ENCODE measurements at regions not wholly inside any gene's neighbourhood (a gene's known extent, or its start where the extent isn't known, plus 50 kb on each side); places are given as distances from the start of the nearest gene placed in this dataset.
A peak's percentile ranks its signal among the peaks of the same experiment; 100 is the strongest.

- peak; percentile 13 for DNase-seq (ENCODE audit: low spot score)
- peaks cover 6% of the 10 kb centered on the region for H3K27me3 Mint-ChIP-seq (ENCODE audit: unreplicated experiment)
- no peak for TF ChIP-seq CTCF (IDR thresholded peaks at IDR 0.05; ENCODE audit: unreplicated experiment)
- H3K36me3 Mint-ChIP-seq (ENCODE audit: low read depth, unreplicated experiment): peaks cover 9% of the 10 kb centered on the region
- peaks cover 3% of the 10 kb centered on the region for H3K9me3 Mint-ChIP-seq (ENCODE audit: unreplicated experiment)
- no peak overlapping the region for H3K4me3 Mint-ChIP-seq (ENCODE audit: unreplicated experiment)
- H3K4me1 Mint-ChIP-seq (ENCODE audit: unreplicated experiment): peaks cover 62% of the 10 kb centered on the region
- peak overlapping the region; percentile 91 for H3K27ac Mint-ChIP-seq (ENCODE audit: unreplicated experiment)
These were observed 101.6 kb downstream of the LBH start for GRCh38 chr2:30332791-30333453.

- H3K27ac Mint-ChIP-seq (ENCODE audit: unreplicated experiment): no peak overlapping the region
- no peak for DNase-seq (ENCODE audit: low spot score)
These were observed 103.5 kb downstream of the LBH start for GRCh38 chr2:30334762-30335363.

GRCh38 chr2:30336084-30336483 is 104.8 kb downstream of the LBH start:
- H3K36me3 Mint-ChIP-seq (ENCODE audit: low read depth, unreplicated experiment): peaks cover 6% of the 10 kb centered on the region
- peaks cover 61% of the 10 kb centered on the region for H3K4me1 Mint-ChIP-seq (ENCODE audit: unreplicated experiment)
- no peak for TF ChIP-seq CTCF (IDR thresholded peaks at IDR 0.05; ENCODE audit: unreplicated experiment)
- no peak overlapping the region for H3K27ac Mint-ChIP-seq (ENCODE audit: unreplicated experiment)
- H3K27me3 Mint-ChIP-seq (ENCODE audit: unreplicated experiment): peaks cover 5% of the 10 kb centered on the region
- H3K9me3 Mint-ChIP-seq (ENCODE audit: unreplicated experiment): no peaks in the 10 kb centered on the region
- no peak for DNase-seq (ENCODE audit: low spot score)
- H3K4me3 Mint-ChIP-seq (ENCODE audit: unreplicated experiment): no peak overlapping the region

More at GRCh38 chr2:30334762-30335363, 103.5 kb downstream of the LBH start:
- no peak for TF ChIP-seq CTCF (IDR thresholded peaks at IDR 0.05; ENCODE audit: unreplicated experiment)
- H3K27me3 Mint-ChIP-seq (ENCODE audit: unreplicated experiment): peaks cover 6% of the 10 kb centered on the region
- H3K4me1 Mint-ChIP-seq (ENCODE audit: unreplicated experiment): peaks cover 67% of the 10 kb centered on the region
- peaks cover 6% of the 10 kb centered on the region for H3K36me3 Mint-ChIP-seq (ENCODE audit: low read depth, unreplicated experiment)
- H3K9me3 Mint-ChIP-seq (ENCODE audit: unreplicated experiment): peaks cover 3% of the 10 kb centered on the region
- no peak overlapping the region for H3K4me3 Mint-ChIP-seq (ENCODE audit: unreplicated experiment)

- no peaks in the 10 kb centered on the region for H3K9me3 Mint-ChIP-seq (ENCODE audit: unreplicated experiment)
- H3K27ac Mint-ChIP-seq (ENCODE audit: unreplicated experiment): no peak overlapping the region
- no peaks in the 10 kb centered on the region for H3K36me3 Mint-ChIP-seq (ENCODE audit: low read depth, unreplicated experiment)
- TF ChIP-seq CTCF (IDR thresholded peaks at IDR 0.05; ENCODE audit: unreplicated experiment): no peak
- peaks cover 51% of the 10 kb centered on the region for H3K4me1 Mint-ChIP-seq (ENCODE audit: unreplicated experiment)
- DNase-seq (ENCODE audit: low spot score): no peak
- H3K27me3 Mint-ChIP-seq (ENCODE audit: unreplicated experiment): peaks cover 2% of the 10 kb centered on the region
- H3K4me3 Mint-ChIP-seq (ENCODE audit: unreplicated experiment): no peak overlapping the region
These were observed 105.9 kb downstream of the LBH start for GRCh38 chr2:30336978-30337841.
